ENCODE measurements at regions not wholly inside any gene's neighbourhood (a gene's known extent, or its start where the extent isn't known, plus 50 kb on each side); places are given as distances from the start of the nearest gene placed in this dataset.

DNA sequence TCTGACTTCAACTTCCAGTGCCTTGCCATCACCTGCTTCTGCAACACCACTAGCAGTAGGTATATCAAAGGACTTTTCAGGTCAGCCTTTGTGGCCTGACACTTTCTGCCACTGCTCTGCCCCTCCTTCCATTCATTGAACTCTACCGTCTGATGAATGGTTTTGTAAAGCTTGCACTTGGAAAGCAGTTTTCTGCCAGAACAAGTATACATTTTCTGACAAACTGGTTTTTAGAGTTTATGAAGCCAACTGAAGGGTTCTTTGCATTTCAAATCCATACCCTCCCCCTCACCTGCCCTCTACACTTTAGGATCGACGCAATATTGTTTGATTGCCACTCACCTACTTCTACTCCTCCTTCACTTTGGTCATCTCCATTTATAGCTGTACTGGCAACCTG, 603.1 kb downstream of the HACE1 start:
- TF ChIP-seq POLR2AphosphoS5 (IDR thresholded peaks at IDR 0.05) (no peak), POLR2A (IDR thresholded peaks at IDR 0.05) (no peak)
